Activated naive CD4-positive, alpha-beta T cell treated with anti-CD3 and anti-CD28 coated beads, Interleukin-2, amount 10 ng/mL, durations not matched to agents 7 days and 5 days (primary cell): ENCODE measurements at regions not wholly inside any gene's neighbourhood (a gene's known extent, or its start where the extent isn't known, plus 50 kb on each side); places are given as distances from the start of the nearest gene placed in this dataset.
"Not testable (repeated sequence)": the region's sequence is repeated elsewhere in the genome, so short reads cannot be mapped to it uniquely, and the experiment has no call there.

Experiments
- CTCF ChIA-PET: fragments of 350-600 bp; sonication (Branson Sonifier 250); formaldehyde crosslinking; loops from one replicate; lab custom pipeline; 2021; ENCODE audit warnings: antibody characterized with exemption; lab: Charles Lee
- DNase-seq: peaks from one replicate; pipeline ENCODE4 v3.0.0-alpha.2; 2020
- H3K27ac Mint-ChIP-seq: one replicate; pipeline ENCODE4 v1.8.0; 2021; ENCODE audit warnings: mild to moderate bottlenecking, moderate library complexity, mixed read lengths
- H3K27me3 Mint-ChIP-seq: one replicate; pipeline ENCODE4 v1.8.0; 2021; ENCODE audit warnings: mild to moderate bottlenecking, mixed read lengths
- H3K36me3 Mint-ChIP-seq: one replicate; pipeline ENCODE4 v1.8.0; 2021; ENCODE audit warnings: mixed read lengths
- H3K4me1 Mint-ChIP-seq: one replicate; pipeline ENCODE4 v1.8.0; 2021; ENCODE audit warnings: mixed read lengths
- H3K4me3 Mint-ChIP-seq: one replicate; pipeline ENCODE4 v1.8.0; 2021; ENCODE audit warnings: mild to moderate bottlenecking, moderate library complexity, mixed read lengths
- H3K9me3 Mint-ChIP-seq: one replicate; pipeline ENCODE4 v1.8.0; 2021; ENCODE audit warnings: mixed read lengths

DNA sequence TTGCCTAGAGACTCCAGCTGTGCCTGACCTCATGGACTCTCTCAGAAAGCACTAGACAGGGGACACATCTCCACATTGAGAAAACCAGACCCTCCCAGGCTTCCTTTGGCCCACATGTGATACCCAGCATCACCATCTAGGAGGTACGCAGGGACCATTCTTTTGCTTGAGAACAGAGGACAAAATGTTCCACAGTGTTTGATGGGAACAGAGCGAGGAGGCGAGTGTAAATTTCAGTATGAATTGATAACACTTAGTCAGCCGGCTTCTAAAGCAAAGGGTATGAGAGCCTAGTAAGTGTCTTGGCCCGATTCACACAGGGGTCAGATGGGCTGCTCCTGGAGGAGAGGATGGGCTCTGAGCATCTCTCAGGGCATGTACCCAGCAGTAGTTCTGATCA, 1052.4 kb downstream of the BCL11B start:
- Mint-ChIP-seq H3K27me3 (peaks cover 9% of the 10 kb centered on the region), H3K9me3 (no peaks in the 10 kb centered on the region), H3K4me1 (peaks cover 52% of the 10 kb centered on the region), H3K4me3 (no peak overlapping the region), H3K36me3 (peaks cover 9% of the 10 kb centered on the region), H3K27ac (no peak overlapping the region)
- no peak for DNase-seq
- CTCF ChIA-PET, result interaction anchor here (0.8 kb wide), 1 partner anchor 10 kb away, joined by 3 read pairs; no protein-coding TSS in a partner anchor

GRCh38 chr14:98223106-98223505, 1048.9 kb downstream of the BCL11B start:
- CTCF ChIA-PET, result interaction anchor here (0.7 to 1.4 kb wide), 2 partner anchors 25 to 979 kb away, joined by 3 to 4 read pairs; no protein-coding TSS in a partner anchor
- Mint-ChIP-seq H3K4me1 (peaks cover 76% of the 10 kb centered on the region), H3K27me3 (peaks cover 4% of the 10 kb centered on the region), H3K27ac (peak overlapping the region; percentile 98), H3K4me3 (no peak overlapping the region), H3K9me3 (peaks cover 3% of the 10 kb centered on the region), H3K36me3 (peaks cover 13% of the 10 kb centered on the region)
- DNase-seq, result no peak

GRCh38 chr14:98223710-98224109, 1048.3 kb downstream of the BCL11B start:
- peak; percentile 74 for DNase-seq
- Mint-ChIP-seq H3K4me3 (peak overlapping the region; percentile 46), H3K36me3 (peaks cover 13% of the 10 kb centered on the region), H3K4me1 (peaks cover 82% of the 10 kb centered on the region), H3K27ac (peak overlapping the region; percentile 98)
- not testable (repeated sequence) for H3K9me3 Mint-ChIP-seq, H3K27me3 Mint-ChIP-seq
- CTCF ChIA-PET, result interaction anchor here (0.6 to 1.4 kb wide), 3 partner anchors 25 to 978 kb away, joined by 3 to 4 read pairs (median 3); no protein-coding TSS in a partner anchor

DNA sequence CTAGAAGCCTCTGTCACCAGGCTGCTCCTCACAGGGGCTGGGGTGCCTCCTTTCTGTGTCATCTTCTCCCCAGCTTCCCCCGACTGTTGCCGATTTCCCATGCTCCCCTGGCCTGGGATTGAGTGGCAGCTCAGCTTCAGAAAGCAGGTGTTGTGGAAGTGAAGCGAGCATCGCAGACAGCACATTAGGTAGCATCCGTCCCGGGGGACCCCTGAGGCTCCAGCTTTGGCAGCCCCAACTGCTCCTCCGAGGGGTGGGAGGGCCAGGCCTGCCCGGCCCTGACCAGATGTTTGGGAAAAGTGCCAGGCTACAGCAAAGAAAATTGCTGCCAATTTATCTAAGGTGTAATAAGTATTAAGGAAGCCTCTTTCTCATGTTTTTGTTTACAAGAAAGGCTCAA, 1045.6 kb downstream of the BCL11B start:
- Mint-ChIP-seq H3K9me3 (peaks cover 3% of the 10 kb centered on the region), H3K36me3 (peaks cover 13% of the 10 kb centered on the region), H3K27ac (peak overlapping the region; percentile 89), H3K4me1 (peaks cover 86% of the 10 kb centered on the region), H3K4me3 (no peak overlapping the region), H3K27me3 (no peaks in the 10 kb centered on the region)
- no peak for DNase-seq
- CTCF ChIA-PET, result interaction anchor here (1.4 kb wide), 1 partner anchor 12 kb away, joined by 3 read pairs; no protein-coding TSS in a partner anchor

DNA sequence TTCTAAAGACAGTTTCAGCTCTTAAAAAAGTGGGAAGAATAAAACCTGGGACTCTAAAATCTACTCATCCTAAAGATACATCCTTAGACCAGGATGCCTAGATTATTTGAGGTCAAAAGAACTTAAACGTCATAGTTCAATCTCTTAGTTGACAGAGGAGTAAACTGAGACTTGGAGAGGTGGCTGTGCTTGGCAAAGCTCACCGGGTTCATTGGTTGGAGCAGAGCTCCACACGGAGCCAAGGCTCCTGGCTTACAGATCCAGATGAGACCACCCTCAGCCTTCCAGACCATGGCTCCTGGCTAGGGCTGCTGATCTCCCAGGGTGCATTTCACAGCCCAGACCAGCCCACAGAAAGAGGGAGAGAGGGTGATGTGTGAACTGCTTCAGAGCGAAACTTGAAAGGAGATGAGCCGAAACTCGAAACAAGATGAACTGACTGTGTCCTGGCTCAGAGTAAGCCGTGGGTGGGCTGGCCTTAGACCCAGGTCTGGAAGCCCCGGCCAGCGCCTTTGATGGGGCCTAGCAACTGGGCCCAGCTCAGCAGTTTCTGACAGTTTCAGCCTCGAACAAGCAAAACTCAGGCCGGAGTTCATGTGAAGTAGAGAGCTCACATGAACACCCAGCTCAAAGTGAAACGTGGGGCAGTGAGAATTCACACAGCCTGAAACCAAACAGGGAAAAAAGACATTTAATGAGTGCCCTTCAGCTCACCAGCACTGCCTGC, 1044.8 kb downstream of the BCL11B start:
- CTCF ChIA-PET, result interaction anchor here (1.0 to 1.4 kb wide), 2 partner anchors 11 to 89 kb away, joined by 3 read pairs; no protein-coding TSS in a partner anchor
- Mint-ChIP-seq H3K27ac (peak overlapping the region; percentile 89), H3K27me3 (no peaks in the 10 kb centered on the region), H3K36me3 (peaks cover 13% of the 10 kb centered on the region), H3K4me3 (peak overlapping the region; percentile 19), H3K9me3 (peaks cover 3% of the 10 kb centered on the region), H3K4me1 (peaks cover 85% of the 10 kb centered on the region)
- DNase-seq, result peak; percentile 61

GRCh38 chr14:98227727-98228111, 1044.3 kb downstream of the BCL11B start:
- Mint-ChIP-seq H3K4me3 (peak overlapping the region; percentile 19), H3K36me3 (peaks cover 12% of the 10 kb centered on the region), H3K27me3 (no peaks in the 10 kb centered on the region), H3K4me1 (peaks cover 81% of the 10 kb centered on the region), H3K9me3 (peaks cover 3% of the 10 kb centered on the region), H3K27ac (peak overlapping the region; percentile 89)
- no peak for DNase-seq
- CTCF ChIA-PET, result interaction anchor here (1.0 kb wide), 1 partner anchor 90 kb away, joined by 3 read pairs; no protein-coding TSS in a partner anchor

DNA sequence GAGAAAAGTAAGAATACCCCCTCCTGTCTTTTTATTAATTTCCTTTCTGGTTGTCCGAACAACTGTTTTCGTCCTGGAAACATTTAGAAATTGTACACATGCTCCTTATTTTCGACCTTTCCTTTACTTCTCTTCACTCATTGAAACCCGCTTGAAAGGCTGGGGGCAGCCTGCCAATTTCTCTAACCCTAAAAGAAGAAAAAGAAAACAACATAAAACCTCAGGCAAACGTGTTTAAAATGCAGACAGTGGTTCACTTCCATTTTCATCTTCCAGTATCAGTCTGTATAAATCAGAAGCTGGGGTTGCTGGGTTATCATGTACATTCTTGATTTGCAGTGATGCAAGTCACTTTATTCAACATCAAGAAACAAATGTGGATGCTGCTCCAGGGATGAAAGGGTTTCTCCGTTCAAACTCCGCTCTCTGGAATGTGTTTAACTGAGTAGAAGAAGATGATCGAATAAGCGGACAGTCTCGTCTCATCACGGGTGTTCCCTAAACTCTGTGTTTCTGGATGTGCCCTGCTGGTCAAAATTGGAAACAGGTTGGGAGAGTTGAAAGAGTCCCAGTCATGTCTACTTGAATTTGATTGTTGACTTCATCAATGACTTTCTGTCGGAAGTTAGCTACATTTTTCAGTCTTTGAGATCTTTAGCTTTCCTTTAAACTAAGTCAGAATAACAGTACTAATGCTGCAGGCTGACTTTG, 1042.2 kb downstream of the BCL11B start:
- Mint-ChIP-seq H3K27me3 (no peaks in the 10 kb centered on the region), H3K36me3 (peaks cover 7% of the 10 kb centered on the region), H3K9me3 (peaks cover 3% of the 10 kb centered on the region), H3K4me3 (peak overlapping the region; percentile 55), H3K27ac (peak overlapping the region; percentile 61), H3K4me1 (peaks cover 79% of the 10 kb centered on the region)
- CTCF ChIA-PET, result interaction anchor here (0.8 to 1.4 kb wide), 3 partner anchors 88 to 1042 kb away, joined by 3 to 4 read pairs (median 3); partner anchors contain the start of gene BCL11B
- DNase-seq, result no peak

GRCh38 chr14:98230411-98230810, 1041.6 kb downstream of the BCL11B start:
- Mint-ChIP-seq H3K27me3 (no peaks in the 10 kb centered on the region), H3K4me3 (no peak overlapping the region), H3K36me3 (peaks cover 4% of the 10 kb centered on the region), H3K27ac (peak overlapping the region; percentile 61), H3K9me3 (peaks cover 3% of the 10 kb centered on the region), H3K4me1 (peaks cover 78% of the 10 kb centered on the region)
- no peak for DNase-seq
- CTCF ChIA-PET, result interaction anchor here (0.8 to 1.4 kb wide), 2 partner anchors 88 to 1041 kb away, joined by 3 read pairs; partner anchors contain the start of gene BCL11B

GRCh38 chr14:98231210-98231609, 1040.8 kb downstream of the BCL11B start:
- CTCF ChIA-PET, result interaction anchor here (1.4 kb wide), 1 partner anchor 89 kb away, joined by 3 read pairs; no protein-coding TSS in a partner anchor
- peaks cover 70% of the 10 kb centered on the region for H3K4me1 Mint-ChIP-seq
- H3K4me3 Mint-ChIP-seq, result no peak overlapping the region
- H3K9me3 Mint-ChIP-seq, result peaks cover 3% of the 10 kb centered on the region
- DNase-seq, result no peak
- H3K27me3 Mint-ChIP-seq, result no peaks in the 10 kb centered on the region
- peaks cover 2% of the 10 kb centered on the region for H3K36me3 Mint-ChIP-seq
- H3K27ac Mint-ChIP-seq, result no peak overlapping the region

GRCh38 chr14:98233656-98234055, 1038.3 kb downstream of the BCL11B start:
- Mint-ChIP-seq H3K27me3 (no peaks in the 10 kb centered on the region), H3K4me1 (peaks cover 55% of the 10 kb centered on the region), H3K4me3 (no peak overlapping the region), H3K9me3 (peaks cover 3% of the 10 kb centered on the region), H3K27ac (no peak overlapping the region), H3K36me3 (peaks cover 2% of the 10 kb centered on the region)
- DNase-seq, result no peak
- CTCF ChIA-PET, result no interaction called here

DNA sequence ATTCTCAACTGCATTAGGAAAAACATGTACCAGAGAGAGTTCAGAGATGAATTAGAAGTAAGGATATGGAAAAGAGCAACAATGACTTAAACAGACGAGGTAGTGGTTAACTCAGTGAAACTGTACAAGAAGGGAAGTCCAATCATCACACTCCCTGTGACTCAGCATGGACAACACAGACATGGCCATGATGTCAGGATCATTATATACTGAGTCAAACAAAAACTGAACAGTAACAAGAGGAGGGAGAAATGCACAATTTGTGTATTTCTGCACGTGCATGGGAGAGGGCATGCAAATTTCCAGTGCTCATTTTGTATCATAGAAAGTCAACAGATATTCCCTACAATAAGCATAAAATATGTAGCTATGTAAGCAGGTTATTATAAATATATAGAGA, 1037.8 kb downstream of the BCL11B start:
- Mint-ChIP-seq H3K9me3 (peaks cover 6% of the 10 kb centered on the region), H3K4me1 (peaks cover 54% of the 10 kb centered on the region), H3K36me3 (peaks cover 2% of the 10 kb centered on the region), H3K4me3 (no peak overlapping the region), H3K27ac (no peak overlapping the region), H3K27me3 (no peaks in the 10 kb centered on the region)
- DNase-seq, result no peak
- CTCF ChIA-PET, result no interaction called here

DNA sequence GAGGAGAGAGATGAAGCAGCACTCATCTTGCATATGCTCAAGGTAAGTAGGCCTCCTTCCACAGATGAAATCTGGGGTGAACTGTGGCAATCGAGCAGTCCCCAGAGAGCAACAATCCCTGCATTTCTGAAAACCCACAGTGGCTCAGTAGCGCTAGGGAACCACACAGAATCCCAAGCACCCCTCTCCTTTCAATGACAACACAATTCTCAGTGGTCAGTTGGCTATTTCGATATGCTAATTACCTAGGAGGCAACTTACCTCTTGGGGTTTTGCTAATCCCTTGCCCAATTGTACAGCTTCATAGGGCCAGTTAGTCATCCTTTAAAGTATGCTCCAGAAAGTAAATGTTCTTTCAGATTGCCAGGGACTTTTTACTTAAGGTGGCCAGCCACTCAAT, 1035.7 kb downstream of the BCL11B start:
- Mint-ChIP-seq H3K36me3 (peaks cover 2% of the 10 kb centered on the region), H3K27me3 (no peaks in the 10 kb centered on the region), H3K4me1 (peaks cover 38% of the 10 kb centered on the region), H3K4me3 (no peak overlapping the region), H3K9me3 (peaks cover 6% of the 10 kb centered on the region), H3K27ac (no peak overlapping the region)
- no peak for DNase-seq
- CTCF ChIA-PET, result interaction anchor here (1.1 kb wide), 1 partner anchor 97 kb away, joined by 5 read pairs; no protein-coding TSS in a partner anchor

DNA sequence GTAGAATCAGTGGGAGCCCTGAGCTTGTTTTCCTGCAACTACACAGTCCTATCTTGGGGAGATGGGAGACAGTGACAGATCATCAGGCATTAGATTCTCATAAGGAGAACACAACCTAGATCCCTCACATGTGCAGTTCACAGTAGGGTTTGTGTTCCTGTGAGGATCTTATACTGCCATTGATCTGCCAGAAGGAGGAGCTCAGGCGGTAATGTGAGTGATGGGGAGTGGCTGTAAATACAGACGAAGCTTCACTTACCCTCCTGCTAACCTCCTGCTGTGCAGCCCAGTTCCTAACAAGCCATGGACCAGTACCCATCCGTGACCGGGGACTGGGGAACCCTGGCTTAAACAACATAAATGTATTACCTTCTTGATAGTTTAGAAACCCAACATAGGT, 1034.1 kb downstream of the BCL11B start:
- H3K27me3 Mint-ChIP-seq, result no peaks in the 10 kb centered on the region
- DNase-seq, result no peak
- peaks cover 6% of the 10 kb centered on the region for H3K9me3 Mint-ChIP-seq
- no peak overlapping the region for H3K27ac Mint-ChIP-seq
- H3K4me3 Mint-ChIP-seq, result no peak overlapping the region
- CTCF ChIA-PET, result interaction anchor here (1.5 kb wide), 1 partner anchor 11 kb away, joined by 3 read pairs; no protein-coding TSS in a partner anchor
- peaks cover 35% of the 10 kb centered on the region for H3K4me1 Mint-ChIP-seq
- H3K36me3 Mint-ChIP-seq, result peaks cover 2% of the 10 kb centered on the region

DNA sequence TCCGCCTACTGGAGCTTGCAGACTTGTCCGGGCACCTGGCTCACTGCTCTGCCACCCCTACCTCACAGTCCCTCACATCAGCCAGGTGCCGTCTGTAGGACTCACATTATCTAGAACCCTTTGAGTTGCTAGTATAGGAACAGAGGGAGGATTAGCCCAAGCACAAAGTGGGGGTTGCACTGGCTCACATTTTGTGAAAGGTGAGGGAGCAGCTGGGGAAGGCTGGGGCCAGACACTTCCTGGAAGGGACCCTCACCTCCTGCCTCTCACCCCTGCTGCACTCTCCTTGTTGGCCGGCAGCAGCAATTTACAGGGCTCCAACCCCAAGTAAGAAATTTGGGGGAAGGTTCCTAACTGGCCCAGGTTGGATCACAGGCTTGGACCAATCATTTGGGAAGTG, 1031.6 kb downstream of the BCL11B start:
- Mint-ChIP-seq H3K4me1 (peaks cover 14% of the 10 kb centered on the region), H3K27me3 (no peaks in the 10 kb centered on the region), H3K27ac (no peak overlapping the region), H3K4me3 (no peak overlapping the region), H3K36me3 (peaks cover 2% of the 10 kb centered on the region), H3K9me3 (peaks cover 6% of the 10 kb centered on the region)
- no peak for DNase-seq
- CTCF ChIA-PET, result no interaction called here
